ENCODE measurements at regions not wholly inside any gene's neighbourhood (a gene's known extent, or its start where the extent isn't known, plus 50 kb on each side); places are given as distances from the start of the nearest gene placed in this dataset.
"Not testable (repeated sequence)": the region's sequence is repeated elsewhere in the genome, so short reads cannot be mapped to it uniquely, and the experiment has no call there.

GRCh38 chr12:41988715-41989114, 156.0 kb downstream of the GXYLT1 start:
- H3K4me1 ChIP-seq (ENCODE audit: control insufficient read depth, insufficient read depth, low read length): no peaks in the 10 kb centered on the region
- no peak overlapping the region for H3K56ac ChIP-seq (ENCODE audit: extremely low read depth, insufficient read depth, low read length)
- no peaks in the 10 kb centered on the region for H3K9me1 ChIP-seq (ENCODE audit: insufficient read depth, low read length)
- ChIA-PET POLR2A (ENCODE audit: unreplicated experiment) (no interaction called here), CTCF (no interaction called here)
- no peak overlapping the region for H2BK15ac ChIP-seq (ENCODE audit: low read depth, low read length)
- H3K36me3 ChIP-seq (ENCODE audit: control insufficient read depth, insufficient read depth, low read length): no peaks in the 10 kb centered on the region
- no peaks in the 10 kb centered on the region for H3K27me3 ChIP-seq (ENCODE audit: control insufficient read depth, insufficient read depth, low read length)
- no peak overlapping the region for H4K5ac ChIP-seq (ENCODE audit: low read depth, low read length)
- no peak overlapping the region for H3K4me3 ChIP-seq (ENCODE audit: insufficient read depth, low read depth, low read length)
- no CpG with 5 or more reads among the region's 2 CpGs for WGBS, 2 experiments (ENCODE audit: extremely low coverage in 2 of 2, insufficient read length in 1 of 2)
- H4K91ac ChIP-seq (ENCODE audit: insufficient read depth, low read depth, low read length): no peak overlapping the region
- no peak overlapping the region for H3K4ac ChIP-seq (ENCODE audit: low read depth, low read length)
- H2BK5ac ChIP-seq (ENCODE audit: low read depth, low read length, poor library complexity, severe bottlenecking): no peak overlapping the region
- H3K79me1 ChIP-seq (ENCODE audit: low read depth in 1 of 2, low read length in 2 of 2): no peaks in the 10 kb centered on the region
- no peak overlapping the region for H2AK9ac ChIP-seq (replicated peaks; ENCODE audit: low read depth, low read length, poor library complexity)
- intact Hi-C loops (cut with micrococcal nuclease) (no loop called here), in situ Hi-C loops (cut with MboI; ENCODE audit: low sequenced_read_pairs) (no loop called here), dilution Hi-C loops (cut with HindIII; ENCODE audit: low sequenced_read_pairs, unreplicated experiment) (no loop called here)
- H2BK20ac ChIP-seq (ENCODE audit: low read depth, low read length): no peak overlapping the region
- no peaks in the 10 kb centered on the region for H4K20me1 ChIP-seq (ENCODE audit: insufficient read depth, low read length)
- TF ChIP-seq FOS (IDR thresholded peaks at IDR 0.05; ENCODE audit: low read depth, low read length) (no peak), CEBPB (IDR thresholded peaks at IDR 0.05; ENCODE audit: low read depth, low read length) (no peak), NFE2L2 (IDR thresholded peaks at IDR 0.05; ENCODE audit: low read depth, low read length) (no peak), RFX5 (IDR thresholded peaks at IDR 0.05; ENCODE audit: low read depth, low read length) (no peak), RAD21 (IDR thresholded peaks at IDR 0.05; ENCODE audit: low read length) (no peak)
- no peaks in the 10 kb centered on the region for H3K9me3 ChIP-seq (ENCODE audit: control insufficient read depth, insufficient read depth, low read length)
- no peak overlapping the region for H3K18ac ChIP-seq (ENCODE audit: low read depth, low read length)
- no TSS peak for BruUV-seq (replicated peaks)
- no peak overlapping the region for H2AFZ ChIP-seq (replicated peaks; ENCODE audit: low read length, poor library complexity)
- H3K14ac ChIP-seq (replicated peaks; ENCODE audit: low read depth, low read length): no peak overlapping the region
- no peak overlapping the region for H3K9ac ChIP-seq (ENCODE audit: low read depth, low read length)
- no peak for ATAC-seq (ENCODE audit: low read depth)
- H3K27ac ChIP-seq (ENCODE audit: insufficient read depth, low read length): no peak overlapping the region
- no peak overlapping the region for H2BK120ac ChIP-seq (ENCODE audit: low read depth, low read length)
- H3K23ac ChIP-seq (ENCODE audit: low read depth, low read length): no peak overlapping the region
- no peak overlapping the region for H4K8ac ChIP-seq (ENCODE audit: low read depth in 2 of 2, low read length in 2 of 2)
- DNase-seq: no peak
- no peak overlapping the region for H3K4me2 ChIP-seq (ENCODE audit: low read depth, low read length)
- H2AK5ac ChIP-seq (ENCODE audit: low read depth, low read length): no peak overlapping the region

- H3K27me3 ChIP-seq (ENCODE audit: control insufficient read depth, insufficient read depth, low read length); H2AFZ ChIP-seq (replicated peaks; ENCODE audit: low read length, poor library complexity); H3K14ac ChIP-seq (replicated peaks; ENCODE audit: low read depth, low read length); H3K23ac ChIP-seq (ENCODE audit: low read depth, low read length); ATAC-seq (ENCODE audit: low read depth); H3K9me1 ChIP-seq (ENCODE audit: insufficient read depth, low read length); H3K9ac ChIP-seq (ENCODE audit: low read depth, low read length); DNase-seq; BruUV-seq (replicated peaks); dilution Hi-C loops (cut with HindIII; ENCODE audit: low sequenced_read_pairs, unreplicated experiment); H4K91ac ChIP-seq (ENCODE audit: insufficient read depth, low read depth, low read length); H3K56ac ChIP-seq (ENCODE audit: extremely low read depth, insufficient read depth, low read length); H2BK20ac ChIP-seq (ENCODE audit: low read depth, low read length); H3K18ac ChIP-seq (ENCODE audit: low read depth, low read length); in situ Hi-C loops (cut with MboI; ENCODE audit: low sequenced_read_pairs); H3K4me2 ChIP-seq (ENCODE audit: low read depth, low read length); H2BK5ac ChIP-seq (ENCODE audit: low read depth, low read length, poor library complexity, severe bottlenecking); H2BK15ac ChIP-seq (ENCODE audit: low read depth, low read length); H3K27ac ChIP-seq (ENCODE audit: insufficient read depth, low read length); intact Hi-C loops (cut with micrococcal nuclease); H2AK9ac ChIP-seq (replicated peaks; ENCODE audit: low read depth, low read length, poor library complexity); H2AK5ac ChIP-seq (ENCODE audit: low read depth, low read length); H3K79me1 ChIP-seq (ENCODE audit: low read depth in 1 of 2, low read length in 2 of 2); H4K20me1 ChIP-seq (ENCODE audit: insufficient read depth, low read length); H4K8ac ChIP-seq (ENCODE audit: low read depth in 2 of 2, low read length in 2 of 2); H3K9me3 ChIP-seq (ENCODE audit: control insufficient read depth, insufficient read depth, low read length); H4K5ac ChIP-seq (ENCODE audit: low read depth, low read length); H3K4me3 ChIP-seq (ENCODE audit: insufficient read depth, low read depth, low read length); H3K36me3 ChIP-seq (ENCODE audit: control insufficient read depth, insufficient read depth, low read length); H3K4ac ChIP-seq (ENCODE audit: low read depth, low read length); H3K4me1 ChIP-seq (ENCODE audit: control insufficient read depth, insufficient read depth, low read length); POLR2A ChIA-PET (ENCODE audit: unreplicated experiment); H2BK120ac ChIP-seq (ENCODE audit: low read depth, low read length): not testable (repeated sequence)
- CTCF ChIA-PET: interaction anchor here (0.6 kb wide), 1 partner anchor 111 kb away, joined by 7 read pairs; no protein-coding TSS in a partner anchor
- no CpG with 5 or more reads among the region's 2 CpGs for WGBS, 2 experiments (ENCODE audit: extremely low coverage in 2 of 2, insufficient read length in 1 of 2)
Observed at GRCh38 chr12:41986513-41986912, 158.2 kb downstream of the GXYLT1 start.

Measured in IMR-90 (cell line).